ENCODE measurements at regions not wholly inside any gene's neighbourhood (a gene's known extent, or its start where the extent isn't known, plus 50 kb on each side); places are given as distances from the start of the nearest gene placed in this dataset.

GRCh38 chr6:44575644-44576043 is 188.1 kb downstream of the CDC5L start:
- Histone ChIP-seq H3K4me1 (ENCODE audit: insufficient read depth) (peaks cover 29% of the 10 kb centered on the region), H4K20me1 (ENCODE audit: insufficient read depth) (no peaks in the 10 kb centered on the region), H3K9me2 (ENCODE audit: insufficient read depth) (no peaks in the 10 kb centered on the region), H3K9me3 (ENCODE audit: low read depth) (no peaks in the 10 kb centered on the region), H3K9ac (no peak overlapping the region), H3K27me3 (replicated peaks; ENCODE audit: insufficient read depth) (no peaks in the 10 kb centered on the region), H3K79me2 (ENCODE audit: insufficient read depth) (no peaks in the 10 kb centered on the region), H3F3A (ENCODE audit: insufficient read depth) (peaks cover 23% of the 10 kb centered on the region), H3K4me2 (ENCODE audit: unreplicated experiment) (peak overlapping the region; percentile 37), H3K4me3 (no peak overlapping the region), H3K36me3 (ENCODE audit: low read depth) (no peaks in the 10 kb centered on the region), H2AFZ (no peak overlapping the region), H3K27ac (peak overlapping the region; percentile 60)
- peak; percentile 53 for DNase-seq
- TF ChIP-seq EZH2 (IDR thresholded peaks at IDR 0.05; ENCODE audit: insufficient read depth, poor library complexity, severe bottlenecking) (no peak), EZH2phosphoT487 (IDR thresholded peaks at IDR 0.05; ENCODE audit: insufficient read depth, low read depth) (no peak)
- in situ Hi-C loops (cut with MboI), result no loop called here

GRCh38 chr6:44576132-44576631 is 188.7 kb downstream of the CDC5L start:
- Histone ChIP-seq H3K27ac (peak overlapping the region; percentile 60), H2AFZ (no peak overlapping the region), H3K4me1 (ENCODE audit: insufficient read depth) (peaks cover 35% of the 10 kb centered on the region), H3K9ac (no peak overlapping the region), H4K20me1 (ENCODE audit: insufficient read depth) (no peaks in the 10 kb centered on the region), H3F3A (ENCODE audit: insufficient read depth) (peaks cover 26% of the 10 kb centered on the region), H3K9me2 (ENCODE audit: insufficient read depth) (no peaks in the 10 kb centered on the region), H3K4me3 (no peak overlapping the region), H3K79me2 (ENCODE audit: insufficient read depth) (no peaks in the 10 kb centered on the region), H3K36me3 (ENCODE audit: low read depth) (no peaks in the 10 kb centered on the region), H3K9me3 (ENCODE audit: low read depth) (no peaks in the 10 kb centered on the region), H3K27me3 (replicated peaks; ENCODE audit: insufficient read depth) (no peaks in the 10 kb centered on the region), H3K4me2 (ENCODE audit: unreplicated experiment) (peak overlapping the region; percentile 37)
- in situ Hi-C loops (cut with MboI), result no loop called here
- DNase-seq, result peak; percentile 83
- TF ChIP-seq EZH2phosphoT487 (IDR thresholded peaks at IDR 0.05; ENCODE audit: insufficient read depth, low read depth) (no peak), EZH2 (IDR thresholded peaks at IDR 0.05; ENCODE audit: insufficient read depth, poor library complexity, severe bottlenecking) (no peak)
- 10 to 20% methylated on average over 1 of the region's 1 CpG for WGBS, 2 experiments (ENCODE audit: low coverage in 1 of 2, low lambda C conversion rate in 2 of 2, missing lambda C conversion rate in 2 of 2)

GRCh38 chr6:44580901-44581300 is 193.4 kb downstream of the CDC5L start:
- H3K27ac ChIP-seq, result peak overlapping the region; percentile 53
- DNase-seq, result peak; percentile 75
- H3K4me3 ChIP-seq, result no peak overlapping the region
- H3K4me2 ChIP-seq (ENCODE audit: unreplicated experiment), result peak overlapping the region; percentile 4
- H3K9me2 ChIP-seq (ENCODE audit: insufficient read depth), result no peaks in the 10 kb centered on the region
- no peaks in the 10 kb centered on the region for H3K79me2 ChIP-seq (ENCODE audit: insufficient read depth)
- no peaks in the 10 kb centered on the region for H4K20me1 ChIP-seq (ENCODE audit: insufficient read depth)
- no peak overlapping the region for H3K9ac ChIP-seq
- no peaks in the 10 kb centered on the region for H3K27me3 ChIP-seq (replicated peaks; ENCODE audit: insufficient read depth)
- H3K4me1 ChIP-seq (ENCODE audit: insufficient read depth), result peaks cover 24% of the 10 kb centered on the region
- no peaks in the 10 kb centered on the region for H3K36me3 ChIP-seq (ENCODE audit: low read depth)
- no peaks in the 10 kb centered on the region for H3K9me3 ChIP-seq (ENCODE audit: low read depth)
- in situ Hi-C loops (cut with MboI), result no loop called here
- peaks cover 23% of the 10 kb centered on the region for H3F3A ChIP-seq (ENCODE audit: insufficient read depth)
- no peak overlapping the region for H2AFZ ChIP-seq
- 53 to 59% methylated on average over 5 of the region's 5 CpGs for WGBS, 2 experiments (ENCODE audit: low coverage in 1 of 2, low lambda C conversion rate in 2 of 2, missing lambda C conversion rate in 2 of 2)
- TF ChIP-seq EZH2phosphoT487 (IDR thresholded peaks at IDR 0.05; ENCODE audit: insufficient read depth, low read depth), result no peak
- TF ChIP-seq EZH2 (IDR thresholded peaks at IDR 0.05; ENCODE audit: insufficient read depth, poor library complexity, severe bottlenecking), result no peak

- in situ Hi-C loops (cut with MboI), result no loop called here
- TF ChIP-seq EZH2 (IDR thresholded peaks at IDR 0.05; ENCODE audit: insufficient read depth, poor library complexity, severe bottlenecking) (no peak), EZH2phosphoT487 (IDR thresholded peaks at IDR 0.05; ENCODE audit: insufficient read depth, low read depth) (no peak)
- H3K27me3 ChIP-seq (replicated peaks; ENCODE audit: insufficient read depth), result no peaks in the 10 kb centered on the region
- no peak overlapping the region for H3K4me2 ChIP-seq (ENCODE audit: unreplicated experiment)
- WGBS, 2 experiments (ENCODE audit: low coverage in 1 of 2, low lambda C conversion rate in 2 of 2, missing lambda C conversion rate in 2 of 2), result 76 to 90% methylated on average over 1 of the region's 1 CpG
- peaks cover 12% of the 10 kb centered on the region; the same call in 1 of the 2 replicates for H3F3A ChIP-seq (ENCODE audit: insufficient read depth)
- no peak overlapping the region for H3K27ac ChIP-seq
- H3K4me3 ChIP-seq, result no peak overlapping the region
- no peaks in the 10 kb centered on the region for H3K9me3 ChIP-seq (ENCODE audit: low read depth)
- H2AFZ ChIP-seq, result no peak overlapping the region
- no peaks in the 10 kb centered on the region for H4K20me1 ChIP-seq (ENCODE audit: insufficient read depth)
- no peak for DNase-seq
- peaks cover 13% of the 10 kb centered on the region for H3K4me1 ChIP-seq (ENCODE audit: insufficient read depth)
- no peaks in the 10 kb centered on the region for H3K79me2 ChIP-seq (ENCODE audit: insufficient read depth)
- H3K36me3 ChIP-seq (ENCODE audit: low read depth), result no peaks in the 10 kb centered on the region
- no peak overlapping the region for H3K9ac ChIP-seq
- H3K9me2 ChIP-seq (ENCODE audit: insufficient read depth), result no peaks in the 10 kb centered on the region
Measured at GRCh38 chr6:44582930-44583329, 195.4 kb downstream of the CDC5L start.

- H3K4me2 ChIP-seq (ENCODE audit: unreplicated experiment), result no peak overlapping the region
- in situ Hi-C loops (cut with MboI), result no loop called here
- no peaks in the 10 kb centered on the region for H4K20me1 ChIP-seq (ENCODE audit: insufficient read depth)
- H3K36me3 ChIP-seq (ENCODE audit: low read depth), result no peaks in the 10 kb centered on the region
- H3K27me3 ChIP-seq (replicated peaks; ENCODE audit: insufficient read depth), result no peaks in the 10 kb centered on the region
- no peak overlapping the region for H2AFZ ChIP-seq
- H3K9me3 ChIP-seq (ENCODE audit: low read depth), result no peaks in the 10 kb centered on the region
- no peaks in the 10 kb centered on the region for H3K79me2 ChIP-seq (ENCODE audit: insufficient read depth)
- TF ChIP-seq EZH2 (IDR thresholded peaks at IDR 0.05; ENCODE audit: insufficient read depth, poor library complexity, severe bottlenecking) (no peak), EZH2phosphoT487 (IDR thresholded peaks at IDR 0.05; ENCODE audit: insufficient read depth, low read depth) (no peak)
- H3K27ac ChIP-seq, result no peak overlapping the region
- no peak for DNase-seq
- H3F3A ChIP-seq (ENCODE audit: insufficient read depth), result no peaks in the 10 kb centered on the region
- H3K4me1 ChIP-seq (ENCODE audit: insufficient read depth), result no peaks in the 10 kb centered on the region
- no peaks in the 10 kb centered on the region for H3K9me2 ChIP-seq (ENCODE audit: insufficient read depth)
- 94 to 100% methylated on average over 1 of the region's 1 CpG for WGBS, 2 experiments (ENCODE audit: low coverage in 1 of 2, low lambda C conversion rate in 2 of 2, missing lambda C conversion rate in 2 of 2)
- H3K4me3 ChIP-seq, result no peak overlapping the region
- H3K9ac ChIP-seq, result no peak overlapping the region
Measured at GRCh38 chr6:44590471-44590870, 203.0 kb downstream of the CDC5L start.

Measured in GM23248 (cell line).